ENCODE measurements at regions not wholly inside any gene's neighbourhood (a gene's known extent, or its start where the extent isn't known, plus 50 kb on each side); places are given as distances from the start of the nearest gene placed in this dataset.

DNA sequence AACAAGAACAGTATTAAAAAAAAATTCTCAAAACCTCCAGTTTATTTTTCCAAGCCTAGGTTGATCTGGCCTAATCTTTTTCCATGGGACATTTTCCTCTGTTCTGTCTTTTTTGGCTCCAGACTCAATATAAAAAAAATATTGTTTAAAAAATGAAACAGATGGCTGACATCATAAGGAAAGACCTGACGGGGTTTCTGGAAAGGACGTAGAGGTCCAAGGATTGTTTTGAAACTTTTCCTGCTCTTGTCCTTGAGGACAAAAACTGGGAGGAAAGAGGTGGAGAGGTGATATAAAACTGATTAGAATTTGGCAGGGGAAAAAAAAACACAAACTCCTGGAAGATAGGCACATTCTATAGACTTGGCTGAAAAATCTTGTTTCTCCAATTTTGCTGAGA is 211.4 kb upstream of the CDH11 start:
- no peak for TF ChIP-seq POLR2A (IDR thresholded peaks at IDR 0.05)
- TF ChIP-seq, protein P1, sequence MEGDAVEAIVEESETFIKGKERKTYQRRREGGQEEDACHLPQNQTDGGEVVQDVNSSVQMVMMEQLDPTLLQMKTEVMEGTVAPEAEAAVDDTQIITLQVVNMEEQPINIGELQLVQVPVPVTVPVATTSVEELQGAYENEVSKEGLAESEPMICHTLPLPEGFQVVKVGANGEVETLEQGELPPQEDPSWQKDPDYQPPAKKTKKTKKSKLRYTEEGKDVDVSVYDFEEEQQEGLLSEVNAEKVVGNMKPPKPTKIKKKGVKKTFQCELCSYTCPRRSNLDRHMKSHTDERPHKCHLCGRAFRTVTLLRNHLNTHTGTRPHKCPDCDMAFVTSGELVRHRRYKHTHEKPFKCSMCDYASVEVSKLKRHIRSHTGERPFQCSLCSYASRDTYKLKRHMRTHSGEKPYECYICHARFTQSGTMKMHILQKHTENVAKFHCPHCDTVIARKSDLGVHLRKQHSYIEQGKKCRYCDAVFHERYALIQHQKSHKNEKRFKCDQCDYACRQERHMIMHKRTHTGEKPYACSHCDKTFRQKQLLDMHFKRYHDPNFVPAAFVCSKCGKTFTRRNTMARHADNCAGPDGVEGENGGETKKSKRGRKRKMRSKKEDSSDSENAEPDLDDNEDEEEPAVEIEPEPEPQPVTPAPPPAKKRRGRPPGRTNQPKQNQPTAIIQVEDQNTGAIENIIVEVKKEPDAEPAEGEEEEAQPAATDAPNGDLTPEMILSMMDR (IDR thresholded peaks at IDR 0.05) = no peak
